NCI-H2081 treated with DMSO at 0.1 percent for 48 hours (cell line): ENCODE measurements at regions not wholly inside any gene's neighbourhood (a gene's known extent, or its start where the extent isn't known, plus 50 kb on each side); places are given as distances from the start of the nearest gene placed in this dataset.
A peak's percentile ranks its signal among the peaks of the same experiment; 100 is the strongest.
"Not testable (repeated sequence)": the region's sequence is repeated elsewhere in the genome, so short reads cannot be mapped to it uniquely, and the experiment has no call there.

Experiments
- DNase-seq: peaks from one replicate; lab custom pipeline; 2025; lab: John Stamatoyannopoulos, UW

DNA sequence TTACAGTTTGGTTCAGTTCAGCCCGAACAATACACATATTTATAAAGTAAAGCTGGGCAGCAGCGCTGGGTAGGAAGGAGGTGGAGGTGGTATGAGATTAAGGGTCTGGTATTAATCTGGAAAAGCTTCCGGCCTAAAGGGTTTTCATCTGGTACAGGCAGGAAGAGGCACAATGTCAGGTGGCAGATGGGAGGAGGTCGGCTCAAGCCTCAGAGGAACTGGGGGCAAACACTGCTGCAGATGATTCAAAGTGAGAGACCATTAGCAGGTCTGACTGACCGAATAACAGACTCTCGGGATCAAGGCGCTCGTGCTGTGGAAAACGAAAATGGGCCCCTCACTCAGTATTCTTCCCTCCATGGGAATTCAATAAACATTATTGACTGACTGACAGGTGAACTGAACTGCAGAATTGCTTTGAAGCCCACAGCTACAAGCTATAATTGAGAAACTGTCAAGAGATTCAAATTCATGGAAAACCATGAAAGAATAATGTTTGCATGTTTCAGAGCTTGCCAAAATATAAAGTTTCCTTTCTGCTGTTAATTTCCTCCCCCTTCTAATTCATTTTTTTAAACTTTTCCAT, 75.3 kb downstream of the TMEM167A start:
- DNase-seq = no peak

DNA sequence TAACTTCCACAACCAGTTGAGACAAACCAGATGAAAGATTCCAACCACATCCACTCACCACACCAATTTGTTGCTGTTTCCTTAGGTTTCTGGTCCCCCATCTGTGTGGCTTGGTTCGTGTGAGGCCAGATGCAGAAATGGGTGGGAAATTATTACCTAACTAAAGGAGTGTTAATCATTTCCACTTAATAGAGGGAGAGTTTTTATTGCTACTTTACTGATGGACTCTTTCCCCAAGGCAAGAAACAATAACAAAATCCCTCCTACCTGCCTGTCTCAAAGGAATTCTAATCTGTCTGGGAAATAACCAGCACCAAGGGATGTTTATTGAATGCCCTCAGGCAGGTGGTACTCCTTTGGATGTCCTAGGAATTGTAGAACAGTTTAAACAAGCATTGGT, 76.3 kb downstream of the TMEM167A start:
- no peak for DNase-seq

DNA sequence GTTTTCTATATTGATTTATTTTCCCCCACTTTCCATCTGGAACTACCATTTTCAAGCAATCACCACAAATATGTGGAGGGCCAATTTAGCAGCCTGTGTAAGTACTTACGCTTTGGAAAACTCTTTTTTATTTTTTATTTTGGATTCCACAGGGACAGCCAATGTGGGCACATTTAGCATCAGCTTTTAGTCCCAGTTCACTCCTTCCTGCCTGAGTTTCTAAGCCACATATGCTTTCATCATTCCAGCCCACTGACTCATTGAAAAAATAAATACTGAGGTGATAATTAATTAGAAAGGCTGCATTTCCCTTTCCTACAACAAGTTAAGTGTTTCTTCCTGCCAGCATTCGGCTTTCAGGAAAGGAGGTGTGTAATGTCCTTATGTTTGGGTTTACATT, 76.8 kb downstream of the TMEM167A start:
- DNase-seq = no peak

DNA sequence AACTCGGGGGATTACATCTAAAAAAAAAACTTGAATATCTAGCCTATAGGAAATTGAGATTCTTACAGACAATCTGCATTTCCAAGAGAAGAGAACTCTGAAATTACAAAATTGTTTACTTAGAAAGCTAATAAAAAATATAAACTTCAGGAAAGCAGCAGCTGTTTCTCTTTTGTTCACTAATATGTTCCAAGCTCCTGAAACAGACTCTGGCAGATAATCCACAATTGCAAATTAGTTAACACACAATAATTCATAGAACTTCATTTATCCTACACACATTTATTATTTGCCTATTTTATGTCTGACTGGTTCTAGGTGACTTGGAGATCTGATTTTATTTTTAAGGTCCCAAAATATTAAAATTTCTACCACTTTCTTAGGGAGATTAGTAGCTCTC, 83.8 kb downstream of the TMEM167A start:
- no peak for DNase-seq

DNA sequence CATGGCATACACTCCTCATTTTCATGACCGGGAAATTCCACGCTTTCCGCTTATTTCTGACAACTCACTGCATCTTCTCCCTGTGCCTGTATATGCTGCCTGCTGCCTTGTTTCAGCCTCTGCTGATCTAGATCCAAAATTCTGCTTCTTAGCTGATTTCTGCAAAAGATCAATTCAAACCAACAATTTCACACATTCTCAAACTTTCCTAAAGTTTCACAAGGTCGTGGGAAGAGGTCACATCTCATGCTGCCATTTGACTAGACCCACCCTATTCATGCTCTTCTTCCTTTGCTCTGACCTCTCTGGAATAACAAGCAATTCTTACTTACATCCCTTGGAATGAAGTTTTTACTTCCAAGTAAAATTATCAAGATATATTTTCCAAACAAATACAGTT, 84.5 kb downstream of the TMEM167A start:
- DNase-seq = no peak

DNA sequence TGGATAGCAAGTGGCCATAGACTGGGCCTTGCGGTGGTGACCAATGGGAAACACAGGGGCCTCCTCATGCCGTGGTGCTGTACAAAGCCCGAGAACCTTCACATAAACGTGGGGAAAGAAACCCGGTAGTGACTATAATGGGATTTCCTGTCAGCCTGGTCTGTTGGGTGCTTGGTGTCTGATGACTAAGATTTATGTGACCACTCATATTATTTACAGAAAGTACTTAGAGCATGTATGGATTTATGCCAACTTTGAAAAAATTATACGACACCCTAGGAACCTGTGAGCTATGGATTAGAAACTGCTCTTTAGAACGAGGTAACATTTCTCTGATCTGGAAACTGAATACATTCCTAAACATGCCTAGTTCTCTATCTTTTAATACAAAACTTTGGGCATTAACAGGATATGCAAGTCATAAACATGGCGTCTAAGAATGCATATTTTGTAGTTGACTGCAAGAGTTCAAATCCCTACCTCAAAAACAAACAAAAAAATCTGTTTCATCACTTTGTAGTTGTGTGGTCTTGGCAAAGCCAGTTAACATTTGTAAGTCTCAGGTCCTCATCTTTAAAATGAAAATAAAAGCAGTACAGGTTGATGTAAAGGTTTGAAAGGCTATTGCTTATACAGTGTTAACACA, 85.4 kb downstream of the TMEM167A start:
- DNase-seq = no peak

DNA sequence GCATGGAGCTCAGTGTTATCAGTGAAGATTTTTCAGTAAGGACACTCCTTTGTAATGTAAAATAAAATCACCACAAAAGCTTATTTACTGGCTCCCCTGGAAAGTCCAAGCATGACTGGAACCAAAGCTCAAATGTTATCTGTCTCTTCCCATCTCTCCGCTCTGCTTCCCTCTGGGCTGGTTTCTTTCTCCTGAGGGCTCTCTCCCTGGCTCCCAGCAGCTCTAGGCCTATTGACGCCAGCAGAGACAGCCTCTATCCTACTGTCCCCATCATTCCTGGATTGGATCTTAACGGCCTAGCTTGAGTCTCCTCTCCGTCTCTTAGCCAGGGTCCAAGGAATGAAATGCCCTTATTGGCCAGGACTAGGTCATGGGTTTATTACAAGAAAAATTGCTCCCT, 86.1 kb downstream of the TMEM167A start:
- no peak for DNase-seq

DNA sequence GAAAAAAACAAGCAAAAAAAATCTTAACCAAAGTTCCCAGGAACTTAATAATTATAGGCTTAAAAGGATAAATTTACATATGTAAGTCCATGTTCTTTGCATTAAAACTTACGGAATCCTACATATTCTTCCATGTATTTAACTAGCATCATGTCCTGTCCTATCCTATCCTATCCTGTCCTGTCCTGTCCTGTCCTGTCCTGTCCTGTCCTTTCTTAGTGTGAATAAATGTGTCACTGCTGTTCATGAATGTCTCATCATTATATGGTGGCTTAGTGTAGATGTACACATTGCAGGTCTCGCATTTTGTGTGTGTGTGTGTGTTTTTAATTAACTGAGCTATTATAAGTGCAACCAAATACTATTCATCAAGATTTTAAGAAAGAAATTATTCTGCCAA, 90.0 kb downstream of the TMEM167A start:
- no peak for DNase-seq

DNA sequence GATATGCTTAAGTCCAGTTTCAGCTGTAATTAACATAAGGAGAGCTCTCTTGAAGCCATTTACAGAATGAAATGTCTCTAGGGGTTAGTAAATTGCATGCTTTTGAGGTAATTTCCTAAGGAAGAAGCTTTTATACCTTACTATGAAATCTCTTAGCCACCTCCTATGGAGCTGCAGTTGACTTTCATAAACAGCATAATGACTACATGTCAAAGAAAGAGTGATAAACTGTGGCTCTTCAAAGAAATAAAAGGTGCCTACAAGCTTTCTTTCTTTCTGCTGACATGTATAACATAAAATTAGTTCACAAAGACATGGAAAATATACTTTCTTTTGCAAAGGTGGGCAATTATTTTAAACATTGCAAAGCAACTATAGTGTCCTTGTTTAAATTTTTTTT, 90.8 kb downstream of the TMEM167A start:
- DNase-seq = peak; percentile 17

DNA sequence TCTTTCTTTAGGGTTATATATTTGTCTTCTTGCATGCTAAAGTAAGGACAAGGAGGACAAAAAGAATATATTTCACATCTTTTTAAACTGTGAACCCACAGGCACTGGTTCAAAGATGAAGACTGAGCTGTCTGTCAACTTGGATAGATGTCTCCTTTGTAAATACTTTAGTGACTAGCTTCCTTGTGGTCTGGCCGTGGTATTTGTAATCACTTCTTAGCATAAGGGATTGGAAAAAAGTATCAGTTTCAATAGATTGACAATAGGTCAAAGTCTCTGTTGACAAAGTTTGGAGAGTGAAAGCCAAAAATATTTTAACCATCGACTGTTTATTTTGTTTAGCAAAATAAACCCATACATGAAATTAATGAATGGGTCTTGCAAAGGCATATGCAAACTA, 91.4 kb downstream of the TMEM167A start:
- DNase-seq = no peak

DNA sequence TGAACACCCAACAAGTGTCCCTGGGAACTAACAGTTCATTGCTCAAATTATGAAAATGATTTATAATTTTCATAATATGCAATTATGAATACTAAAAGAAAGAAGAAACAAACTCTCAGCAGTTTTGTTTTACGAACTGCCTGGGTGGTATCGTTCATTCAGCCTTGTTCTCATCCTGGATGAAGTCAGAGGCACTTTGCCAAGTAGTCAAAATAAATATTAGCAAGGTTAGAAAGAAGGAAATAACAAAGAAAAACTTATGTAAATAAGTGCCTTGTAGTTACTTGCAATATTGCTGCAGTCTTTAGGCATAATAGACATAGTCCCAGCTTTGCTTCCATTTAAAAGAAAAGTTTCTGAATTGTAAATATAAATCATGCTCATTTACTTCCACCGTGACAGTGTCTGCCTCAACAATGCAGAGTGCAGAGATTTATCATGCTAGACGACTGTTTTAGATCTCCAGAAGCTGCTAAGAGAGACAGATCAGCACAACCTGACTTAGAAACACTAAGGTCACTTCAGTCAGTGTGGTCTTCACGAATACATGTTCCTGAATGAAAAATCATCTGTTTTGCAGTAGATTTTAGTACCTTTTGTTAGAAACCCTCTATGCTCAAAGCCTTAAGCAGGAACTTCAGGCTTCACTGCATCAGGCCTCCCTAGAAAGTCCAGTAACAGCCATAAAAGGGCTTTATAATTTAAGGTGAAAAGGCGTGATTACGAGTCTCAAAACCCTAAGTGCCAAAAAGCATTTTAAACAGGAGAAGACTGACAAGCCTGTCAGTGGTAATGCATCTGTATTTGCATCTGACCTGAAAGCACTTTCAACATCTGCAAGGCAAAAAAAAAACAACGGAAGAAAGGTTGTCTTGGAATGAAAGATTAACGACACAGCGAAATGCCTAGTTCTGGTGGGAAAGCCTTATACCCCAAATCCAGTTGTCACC, 92.1 kb downstream of the TMEM167A start:
- no peak for DNase-seq

DNA sequence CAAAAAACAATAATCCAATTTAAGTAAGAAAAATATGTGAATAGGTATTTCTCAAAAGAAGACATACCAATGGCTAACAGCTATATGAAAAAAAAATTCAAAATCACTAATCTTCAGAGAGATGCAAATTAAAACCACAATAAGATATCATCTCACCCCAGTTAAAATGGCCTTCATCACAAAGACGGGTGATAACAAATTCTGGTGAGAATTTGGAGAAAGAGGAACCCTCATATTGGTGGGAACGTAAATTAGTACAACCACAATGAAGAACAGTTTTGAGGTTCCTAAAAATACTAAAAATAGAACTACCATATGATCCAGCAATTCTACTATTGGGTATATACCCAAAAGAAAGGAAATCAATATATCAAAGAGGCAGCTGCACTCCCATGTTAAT, 94.3 kb downstream of the TMEM167A start:
- DNase-seq = no peak

DNA sequence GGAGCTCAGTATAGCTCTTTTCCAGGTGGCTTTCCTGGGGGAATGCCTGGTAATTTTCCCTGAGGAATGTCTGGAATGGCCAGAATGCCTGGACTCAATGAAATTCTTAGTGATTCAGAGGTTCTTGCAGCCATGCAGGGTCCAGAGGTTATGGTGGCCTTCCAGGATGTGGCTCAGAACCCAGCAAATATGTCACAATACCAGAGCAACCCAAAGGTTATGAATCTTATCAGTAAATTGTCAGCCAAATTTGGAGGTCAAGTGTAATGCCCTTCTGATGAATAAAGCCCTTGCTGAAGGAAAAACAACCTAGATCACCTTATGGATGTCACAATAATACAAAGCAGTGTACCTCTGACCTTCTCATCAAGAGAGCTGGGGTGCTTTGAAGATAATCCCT, 100.3 kb downstream of the TMEM167A start:
- DNase-seq = not testable (repeated sequence)

DNA sequence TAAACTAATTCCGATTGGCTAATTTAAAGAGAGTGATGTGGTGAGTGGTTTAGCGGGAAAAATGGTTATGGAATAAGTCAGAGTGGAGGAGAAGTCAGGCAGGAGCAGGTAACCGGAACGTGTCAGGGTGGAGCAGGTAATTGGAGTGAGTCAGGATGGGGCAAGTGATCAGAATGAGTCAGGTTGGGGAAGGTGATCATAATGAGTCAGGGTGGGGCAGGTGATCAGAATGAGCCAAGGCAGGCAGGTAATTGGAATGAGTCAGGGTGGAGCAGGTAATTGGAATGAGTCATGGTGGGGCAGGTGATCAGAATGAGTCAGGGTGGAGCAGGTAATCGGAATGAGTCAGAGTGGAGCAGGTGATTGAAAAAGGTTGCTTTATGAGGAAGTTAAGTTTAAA, 101.4 kb downstream of the TMEM167A start:
- DNase-seq = no peak

DNA sequence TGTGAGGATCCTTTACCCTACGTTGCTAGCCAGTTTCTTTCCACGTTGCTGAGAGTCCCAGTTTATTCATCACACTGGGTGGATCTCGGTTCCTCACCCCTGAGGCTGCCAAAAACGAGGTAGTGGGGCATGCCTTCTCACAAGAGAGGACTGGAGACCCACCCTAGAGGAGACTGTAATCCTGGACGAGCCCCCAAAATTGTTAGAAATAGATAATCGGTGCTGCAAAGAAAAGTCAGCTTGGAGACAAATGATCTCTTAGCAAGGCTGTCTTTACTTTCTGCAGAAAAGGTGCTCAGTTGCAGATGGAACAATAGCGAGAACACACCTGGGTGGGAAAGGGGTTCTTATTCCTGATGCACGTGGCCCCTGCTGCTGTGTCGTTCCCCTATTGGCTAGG, 101.8 kb downstream of the TMEM167A start:
- DNase-seq = no peak

DNA sequence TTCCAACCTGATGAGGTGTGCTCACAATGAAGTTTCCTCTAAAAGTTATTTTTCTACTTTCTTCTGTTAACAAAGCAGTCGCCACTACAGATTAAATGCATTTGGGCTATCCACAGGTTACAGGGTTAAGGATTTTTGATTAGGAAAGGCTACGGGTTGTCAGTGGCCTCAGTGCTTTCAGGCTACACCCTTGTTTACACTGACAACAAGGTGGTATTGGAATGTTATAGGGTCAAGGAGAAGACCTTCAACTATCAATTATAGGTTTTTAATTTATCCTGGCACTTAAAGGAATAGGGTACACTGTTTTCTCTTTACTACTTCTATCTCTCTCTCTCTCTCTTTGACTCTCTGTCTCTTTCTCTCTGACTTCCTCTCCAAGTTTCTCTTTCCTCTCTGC, 102.8 kb downstream of the TMEM167A start:
- not testable (repeated sequence) for DNase-seq

DNA sequence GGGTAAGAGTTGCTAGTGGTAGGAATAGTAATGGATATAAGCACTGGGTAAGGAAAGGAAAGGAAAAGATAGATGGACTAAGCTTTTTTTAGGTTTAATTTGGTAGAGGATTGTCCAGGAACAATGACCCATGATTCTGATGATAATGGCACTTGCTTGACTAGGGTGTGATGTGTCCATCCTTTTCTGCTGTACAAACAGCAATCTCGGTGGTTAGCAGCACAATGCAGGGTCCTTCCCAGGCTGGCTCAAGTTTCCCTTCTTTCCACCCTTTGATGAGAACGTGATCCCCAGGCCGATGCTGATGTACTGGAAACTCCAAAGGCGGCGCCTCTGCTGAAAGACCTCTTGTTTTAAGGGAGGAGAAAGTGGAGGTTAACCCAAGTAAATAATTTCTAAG, 105.3 kb downstream of the TMEM167A start:
- DNase-seq = no peak

DNA sequence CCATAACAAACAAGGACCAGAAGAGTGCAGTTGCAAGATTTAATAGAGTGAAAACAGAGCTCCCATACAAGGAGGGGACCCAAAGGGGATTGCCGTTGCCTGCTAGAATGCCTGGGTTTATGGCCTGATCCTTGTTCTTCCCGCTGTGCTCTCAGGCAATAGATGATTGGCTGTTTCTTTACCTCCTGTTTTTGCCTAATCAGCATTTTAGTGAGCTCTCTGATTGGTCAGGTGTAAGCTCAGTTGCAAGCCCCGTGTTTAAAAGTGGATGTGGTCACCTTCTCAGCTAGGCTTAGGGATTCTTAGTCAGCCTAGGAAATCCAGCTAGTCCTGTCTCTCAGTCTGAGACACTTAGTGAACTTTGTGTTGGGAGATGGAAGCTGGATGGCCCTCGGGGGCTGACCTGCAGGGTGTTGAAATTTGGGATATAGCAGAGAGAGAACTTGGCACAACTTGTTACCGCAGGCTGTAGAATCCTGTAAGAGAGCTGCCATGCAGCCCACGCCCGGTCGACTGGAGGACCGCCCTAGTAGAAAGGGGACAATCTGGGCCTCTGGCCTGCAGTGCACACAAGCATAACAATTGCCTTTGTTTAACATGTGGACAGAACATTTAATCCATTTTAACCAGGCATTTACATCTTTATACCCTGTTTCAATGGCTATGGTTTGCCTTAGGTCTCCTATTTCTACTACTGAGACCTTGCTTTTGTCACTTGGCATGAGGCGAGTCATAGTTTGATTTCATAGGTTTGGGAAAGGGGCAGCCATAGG, 106.0 kb downstream of the TMEM167A start:
- DNase-seq = not testable (repeated sequence)

DNA sequence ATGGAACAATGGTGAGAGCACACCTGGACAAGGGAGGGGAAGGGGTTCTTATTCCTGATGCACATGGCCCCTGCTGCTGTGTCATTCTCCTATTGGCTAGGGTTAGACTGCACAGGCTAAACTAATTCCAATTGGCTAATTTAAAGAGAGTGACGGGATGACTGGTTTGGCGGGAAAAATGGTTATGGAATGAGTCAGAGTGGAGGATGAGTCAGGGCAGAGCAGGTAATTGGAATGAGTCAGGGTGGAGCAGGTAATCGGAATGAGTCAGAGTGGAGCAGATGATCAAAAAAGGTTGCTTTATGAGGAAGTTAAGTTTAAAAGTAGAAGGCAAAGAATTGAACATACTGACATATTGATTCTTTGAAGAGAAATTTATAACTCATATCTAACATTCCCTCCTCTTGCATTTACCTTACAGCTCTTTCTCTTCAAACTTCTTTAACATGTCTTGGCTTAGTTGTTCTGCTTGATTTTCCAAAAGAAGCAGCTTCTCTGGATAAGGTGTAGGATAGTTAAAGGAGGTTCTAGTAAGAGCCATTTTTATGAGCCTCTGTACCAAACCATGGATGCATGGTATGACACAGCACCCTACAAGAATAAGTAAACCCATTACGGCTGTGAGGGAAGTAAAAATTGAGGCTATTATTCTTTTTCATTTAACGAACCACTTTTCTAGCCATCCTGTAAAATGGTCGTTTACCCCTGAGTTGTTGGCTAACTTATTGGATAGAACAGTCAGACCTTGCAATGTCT, 107.8 kb downstream of the TMEM167A start:
- not testable (repeated sequence) for DNase-seq

DNA sequence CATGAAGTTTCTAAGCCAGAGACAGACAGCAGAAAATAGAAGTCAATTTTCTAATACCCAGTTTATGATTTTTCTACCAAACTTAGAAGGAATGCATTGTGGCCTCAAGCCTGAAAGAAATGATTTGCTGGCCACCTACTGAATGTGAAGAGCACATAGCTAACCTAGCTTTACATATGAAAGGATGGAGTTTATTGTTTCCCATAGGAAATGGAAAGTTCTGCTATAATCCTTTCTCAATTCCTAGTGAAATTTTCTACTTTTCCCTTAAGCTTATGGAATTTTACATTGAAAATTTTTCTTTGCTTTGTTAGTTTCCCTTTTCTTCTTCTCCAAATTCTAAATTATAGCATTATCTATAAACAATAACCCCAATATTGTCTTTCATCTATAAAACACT, 110.1 kb downstream of the TMEM167A start:
- no peak for DNase-seq

DNA sequence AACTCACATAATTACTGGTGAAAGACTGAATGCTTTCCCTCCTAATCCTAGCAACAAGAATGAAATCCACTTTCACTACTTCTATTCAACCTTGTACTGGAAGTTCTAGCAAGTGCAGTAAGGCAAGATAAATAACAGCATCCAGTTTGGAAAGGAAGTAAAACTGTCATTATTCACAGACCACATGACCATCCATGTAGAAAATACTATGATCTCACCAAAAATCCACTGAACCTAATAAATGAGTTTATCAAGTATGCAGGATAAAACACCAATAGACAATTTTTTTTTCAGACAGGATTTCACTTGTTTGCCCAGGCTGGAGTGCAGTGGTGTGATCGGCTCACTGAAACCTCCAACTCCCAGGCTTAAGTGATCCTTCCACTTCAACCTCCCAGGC, 117.7 kb downstream of the TMEM167A start:
- DNase-seq = no peak

DNA sequence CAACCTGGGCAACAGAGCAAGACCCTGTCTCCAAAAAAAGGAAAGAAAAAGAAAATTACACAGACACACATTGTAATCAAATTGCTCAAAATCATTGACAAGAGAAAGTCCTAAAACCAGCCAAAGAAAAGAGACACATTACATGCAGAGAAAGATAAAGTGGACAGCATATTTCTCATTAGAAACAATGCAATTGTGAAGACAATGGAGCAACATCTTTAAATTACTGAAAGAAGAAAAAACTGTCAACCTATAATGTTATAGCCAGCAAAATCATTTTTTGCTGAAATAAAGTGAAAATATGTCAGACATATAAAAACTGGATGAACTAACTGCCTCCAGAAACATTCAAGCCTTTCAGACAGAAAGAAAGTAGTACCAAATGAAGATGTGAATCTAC, 120.6 kb downstream of the TMEM167A start:
- DNase-seq = no peak
